ENCODE measurements at regions not wholly inside any gene's neighbourhood (a gene's known extent, or its start where the extent isn't known, plus 50 kb on each side); places are given as distances from the start of the nearest gene placed in this dataset.

DNA sequence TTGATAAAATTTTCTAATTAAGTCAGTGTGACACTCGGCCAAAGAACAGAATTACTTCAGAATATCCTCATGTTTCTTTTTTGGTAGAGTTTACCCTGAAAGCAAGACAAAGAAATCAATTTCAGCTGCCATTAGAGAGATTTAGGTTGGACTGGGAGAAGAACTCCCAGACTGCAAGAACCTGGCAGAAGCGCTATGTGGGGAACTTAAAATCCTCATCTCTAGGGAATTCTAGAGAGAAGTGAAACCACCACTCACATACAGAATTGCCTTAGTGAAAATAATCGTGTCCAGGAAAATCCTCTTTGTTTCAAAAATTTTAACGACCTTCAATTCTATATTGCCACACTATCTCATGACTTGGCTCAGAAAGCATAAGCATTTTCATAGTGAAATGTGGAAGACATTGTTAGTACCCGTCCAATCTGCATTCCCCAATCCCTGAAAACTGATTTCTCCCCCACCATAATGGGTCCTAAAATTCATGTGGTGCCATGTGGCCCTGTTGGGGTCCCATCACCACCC, 297.3 kb upstream of the MEIS1 start:
- TF ChIP-seq, protein P1, sequence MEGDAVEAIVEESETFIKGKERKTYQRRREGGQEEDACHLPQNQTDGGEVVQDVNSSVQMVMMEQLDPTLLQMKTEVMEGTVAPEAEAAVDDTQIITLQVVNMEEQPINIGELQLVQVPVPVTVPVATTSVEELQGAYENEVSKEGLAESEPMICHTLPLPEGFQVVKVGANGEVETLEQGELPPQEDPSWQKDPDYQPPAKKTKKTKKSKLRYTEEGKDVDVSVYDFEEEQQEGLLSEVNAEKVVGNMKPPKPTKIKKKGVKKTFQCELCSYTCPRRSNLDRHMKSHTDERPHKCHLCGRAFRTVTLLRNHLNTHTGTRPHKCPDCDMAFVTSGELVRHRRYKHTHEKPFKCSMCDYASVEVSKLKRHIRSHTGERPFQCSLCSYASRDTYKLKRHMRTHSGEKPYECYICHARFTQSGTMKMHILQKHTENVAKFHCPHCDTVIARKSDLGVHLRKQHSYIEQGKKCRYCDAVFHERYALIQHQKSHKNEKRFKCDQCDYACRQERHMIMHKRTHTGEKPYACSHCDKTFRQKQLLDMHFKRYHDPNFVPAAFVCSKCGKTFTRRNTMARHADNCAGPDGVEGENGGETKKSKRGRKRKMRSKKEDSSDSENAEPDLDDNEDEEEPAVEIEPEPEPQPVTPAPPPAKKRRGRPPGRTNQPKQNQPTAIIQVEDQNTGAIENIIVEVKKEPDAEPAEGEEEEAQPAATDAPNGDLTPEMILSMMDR (IDR thresholded peaks at IDR 0.05) = no peak
- no peak overlapping the region for H3K4me3 ChIP-seq
- no peak overlapping the region for H3K27ac ChIP-seq
- no peak for DNase-seq (ENCODE audit: low spot score)

DNA sequence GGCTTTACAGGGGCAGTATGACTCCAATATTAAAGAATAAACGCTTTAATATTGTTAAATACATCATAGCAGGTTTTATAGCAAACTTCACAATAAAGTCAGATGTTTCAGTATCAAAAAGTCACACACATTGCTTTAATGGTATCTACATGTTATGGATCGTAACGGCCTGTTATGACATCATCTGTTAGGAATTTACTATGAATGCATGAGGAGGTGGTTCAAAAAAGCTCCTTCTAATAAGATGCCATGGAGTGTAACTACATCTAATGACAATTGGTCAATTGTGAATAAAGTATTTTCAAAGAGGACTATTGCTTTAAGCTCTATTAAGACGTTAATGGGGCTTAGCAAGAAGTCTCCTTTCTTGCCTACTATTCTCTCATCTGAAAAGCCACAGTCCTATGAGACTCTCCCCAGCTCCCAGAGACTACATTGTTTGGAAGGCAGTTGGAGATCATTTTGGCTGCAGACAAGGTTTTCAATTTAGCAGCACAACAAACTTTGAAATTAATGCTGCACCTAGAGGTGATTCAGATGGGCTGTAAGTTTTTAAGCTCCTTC, 300.7 kb upstream of the MEIS1 start:
- DNase-seq (ENCODE audit: low spot score) = no peak
- TF ChIP-seq, protein P1 (IDR thresholded peaks at IDR 0.05) = no peak
- Histone ChIP-seq H3K27ac (no peak overlapping the region), H3K4me3 (no peak overlapping the region)

DNA sequence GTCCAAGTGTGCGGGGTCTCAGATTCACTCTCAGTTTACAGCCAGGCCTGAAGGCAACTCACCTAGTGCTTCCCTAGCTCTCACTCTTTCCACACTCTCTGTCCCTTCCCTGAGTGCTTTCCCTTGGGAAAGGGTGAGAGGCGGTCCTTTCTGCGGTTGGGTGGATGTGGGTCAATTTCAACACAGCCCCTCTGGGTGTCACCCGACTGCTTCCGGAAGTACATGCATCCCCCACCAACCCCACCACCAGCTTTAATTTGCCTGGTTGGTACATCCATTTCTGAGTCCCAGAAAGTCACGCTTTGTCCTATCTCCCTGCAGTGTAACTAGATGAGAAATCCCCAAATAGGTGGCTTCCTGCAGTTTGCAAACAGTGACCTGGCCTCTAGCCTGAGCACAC, 307.3 kb upstream of the MEIS1 start:
- no peak overlapping the region for H3K4me3 ChIP-seq
- no peak overlapping the region for H3K27ac ChIP-seq
- no peak for DNase-seq (ENCODE audit: low spot score)
- TF ChIP-seq, protein P1 (IDR thresholded peaks at IDR 0.05) = no peak

DNA sequence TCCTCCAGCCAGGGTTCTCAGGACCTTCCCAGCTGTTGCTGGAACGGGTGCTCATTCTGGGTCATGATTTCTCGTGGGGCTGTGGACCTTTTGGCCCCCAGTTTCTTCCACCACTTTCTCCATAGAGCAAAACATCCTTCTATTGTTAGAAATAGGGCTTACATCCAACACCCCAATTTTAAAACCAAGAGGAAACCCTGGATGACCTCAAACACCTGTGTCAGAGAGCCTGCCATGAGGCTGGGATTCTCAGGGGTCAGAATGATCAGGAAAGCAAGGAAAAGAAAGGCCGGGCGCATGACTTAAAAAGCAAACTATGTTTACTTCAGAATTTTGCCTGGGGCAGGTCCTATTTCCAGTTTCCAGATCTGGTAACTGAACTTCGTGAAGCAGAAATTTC, 307.9 kb upstream of the MEIS1 start:
- Histone ChIP-seq H3K4me3 (no peak overlapping the region), H3K27ac (no peak overlapping the region)
- TF ChIP-seq, protein P1 (IDR thresholded peaks at IDR 0.05) = no peak
- no peak for DNase-seq (ENCODE audit: low spot score)

DNA sequence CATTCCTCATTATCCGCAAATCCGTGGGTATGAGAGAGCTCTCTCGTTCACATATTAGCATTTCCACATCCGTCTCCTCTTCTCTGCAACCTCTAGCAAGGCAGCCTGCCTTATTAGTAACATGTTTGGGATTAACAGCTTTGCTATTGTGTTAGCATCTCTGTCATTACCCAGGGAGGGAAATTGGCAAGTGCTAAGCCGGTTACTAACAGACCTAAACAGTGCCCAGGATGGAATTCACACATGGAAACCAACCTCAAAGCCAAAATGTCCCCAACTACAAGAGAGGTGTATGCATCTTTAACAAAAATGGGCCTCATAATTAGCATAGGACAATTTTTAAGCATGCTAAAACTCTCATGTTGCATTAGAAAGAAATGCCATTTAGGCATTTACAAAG, 309.0 kb upstream of the MEIS1 start:
- TF ChIP-seq, protein P1 (IDR thresholded peaks at IDR 0.05) = no peak
- no peak overlapping the region for H3K27ac ChIP-seq
- no peak overlapping the region for H3K4me3 ChIP-seq
- no peak for DNase-seq (ENCODE audit: low spot score)

DNA sequence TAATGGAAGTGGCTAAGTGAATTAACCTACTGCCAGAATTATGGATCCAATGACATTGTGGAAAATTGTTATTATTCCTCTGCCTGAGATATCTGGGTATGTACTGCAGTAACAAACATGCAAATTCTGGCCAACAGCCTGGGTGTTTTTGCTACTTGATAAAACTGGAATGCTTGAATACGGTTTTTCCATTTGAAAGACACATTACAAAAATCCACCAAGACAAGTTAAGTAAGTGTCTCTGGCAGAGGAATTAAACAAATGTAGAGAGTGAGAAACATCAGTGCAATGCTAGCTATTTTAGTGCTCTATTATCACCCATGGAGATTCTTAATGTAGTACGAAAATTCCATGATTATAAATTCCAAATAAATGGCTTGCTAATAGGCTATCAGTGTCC, 312.4 kb upstream of the MEIS1 start:
- TF ChIP-seq, protein P1 (IDR thresholded peaks at IDR 0.05) = no peak
- Histone ChIP-seq H3K27ac (no peak overlapping the region), H3K4me3 (no peak overlapping the region)
- DNase-seq (ENCODE audit: low spot score) = no peak

DNA sequence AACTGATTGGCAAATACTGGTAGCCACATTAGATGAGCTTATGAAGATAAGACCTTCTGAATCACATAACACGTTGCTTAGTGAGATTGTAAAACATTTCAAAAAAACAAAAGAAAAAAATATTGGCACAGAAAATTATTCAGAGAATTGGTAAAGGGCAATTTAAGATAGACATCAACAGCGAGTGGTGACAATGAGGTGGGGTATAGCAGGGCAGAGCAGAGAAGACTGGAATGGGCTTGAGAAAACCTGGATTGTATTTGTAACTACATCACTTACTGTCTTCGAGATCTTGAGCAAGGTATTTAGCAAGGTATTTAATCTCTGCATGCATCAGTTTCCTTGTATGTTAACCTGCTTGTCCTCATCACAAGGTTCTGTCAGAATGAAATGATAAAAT, 313.0 kb upstream of the MEIS1 start:
- no peak for DNase-seq (ENCODE audit: low spot score)
- TF ChIP-seq, protein P1 (IDR thresholded peaks at IDR 0.05) = no peak

More for the DNA sequence above, 313.0 kb upstream of the MEIS1 start:
- no peak overlapping the region for H3K27ac ChIP-seq
- no peak overlapping the region for H3K4me3 ChIP-seq

Measured in coronary artery (tissue), 2 donors.